ENCODE measurements at regions not wholly inside any gene's neighbourhood (a gene's known extent, or its start where the extent isn't known, plus 50 kb on each side); places are given as distances from the start of the nearest gene placed in this dataset.

- H3K36me3 ChIP-seq (ENCODE audit: insufficient read depth, low read length): no peaks in the 10 kb centered on the region
- TF ChIP-seq CTCF (conservative IDR thresholded peaks at IDR 0.05; ENCODE audit: low read length): no peak
- no peak for TF ChIP-seq EZH2phosphoT487 (IDR thresholded peaks at IDR 0.05; ENCODE audit: borderline replicate concordance)
- H3K4me2 ChIP-seq (ENCODE audit: low read depth, low read length, poor library complexity, severe bottlenecking): no peak overlapping the region
- H2AFZ ChIP-seq (ENCODE audit: low read length): no peak overlapping the region
- no peaks in the 10 kb centered on the region for H3K9me3 ChIP-seq (ENCODE audit: insufficient read depth, low read depth, low read length)
- H4K20me1 ChIP-seq (ENCODE audit: insufficient read depth, low read length, poor library complexity, severe bottlenecking): no peaks in the 10 kb centered on the region
- no peaks in the 10 kb centered on the region for H3K79me2 ChIP-seq (ENCODE audit: insufficient read depth, low read length)
- H3F3A ChIP-seq (ENCODE audit: low read depth): no peaks in the 10 kb centered on the region
- no peak overlapping the region for H3K9ac ChIP-seq (ENCODE audit: low read depth, low read length, poor library complexity, severe bottlenecking)
- no peak overlapping the region for H3K4me3 ChIP-seq (ENCODE audit: low read length, poor library complexity, severe bottlenecking)
- no peaks in the 10 kb centered on the region for H3K27me3 ChIP-seq (ENCODE audit: insufficient read depth, low read length, poor library complexity, severe bottlenecking)
- peaks cover 9% of the 10 kb centered on the region for H3K4me1 ChIP-seq (ENCODE audit: insufficient read depth, low read length, poor library complexity, severe bottlenecking)
- no peaks in the 10 kb centered on the region for H3K9me2 ChIP-seq (replicated peaks; ENCODE audit: low read depth, low read length)
These were observed 163.6 kb downstream of the SPATA31D1 start for GRCh38 chr9:82152181-82152580.

- Histone ChIP-seq H3K9me2 (replicated peaks; ENCODE audit: low read depth, low read length) (no peaks in the 10 kb centered on the region), H3K4me3 (ENCODE audit: low read length, poor library complexity, severe bottlenecking) (no peak overlapping the region), H3K79me2 (ENCODE audit: insufficient read depth, low read length) (no peaks in the 10 kb centered on the region), H4K20me1 (ENCODE audit: insufficient read depth, low read length, poor library complexity, severe bottlenecking) (no peaks in the 10 kb centered on the region), H3K9me3 (ENCODE audit: insufficient read depth, low read depth, low read length) (no peaks in the 10 kb centered on the region), H2AFZ (ENCODE audit: low read length) (no peak overlapping the region), H3K27me3 (ENCODE audit: insufficient read depth, low read length, poor library complexity, severe bottlenecking) (no peaks in the 10 kb centered on the region), H3K4me2 (ENCODE audit: low read depth, low read length, poor library complexity, severe bottlenecking) (no peak overlapping the region), H3K4me1 (ENCODE audit: insufficient read depth, low read length, poor library complexity, severe bottlenecking) (peaks cover 9% of the 10 kb centered on the region), H3K36me3 (ENCODE audit: insufficient read depth, low read length) (no peaks in the 10 kb centered on the region), H3F3A (ENCODE audit: low read depth) (no peaks in the 10 kb centered on the region), H3K9ac (ENCODE audit: low read depth, low read length, poor library complexity, severe bottlenecking) (no peak overlapping the region)
- TF ChIP-seq CTCF (conservative IDR thresholded peaks at IDR 0.05; ENCODE audit: low read length) (no peak), EZH2phosphoT487 (IDR thresholded peaks at IDR 0.05; ENCODE audit: borderline replicate concordance) (no peak)
These were observed 164.5 kb downstream of the SPATA31D1 start for GRCh38 chr9:82153032-82153431.

- H2AFZ ChIP-seq (ENCODE audit: low read length): no peak overlapping the region
- H3K27me3 ChIP-seq (ENCODE audit: insufficient read depth, low read length, poor library complexity, severe bottlenecking): no peaks in the 10 kb centered on the region
- no peaks in the 10 kb centered on the region for H3K79me2 ChIP-seq (ENCODE audit: insufficient read depth, low read length)
- H3K4me3 ChIP-seq (ENCODE audit: low read length, poor library complexity, severe bottlenecking): no peak overlapping the region
- no peaks in the 10 kb centered on the region for H3K9me3 ChIP-seq (ENCODE audit: insufficient read depth, low read depth, low read length)
- H4K20me1 ChIP-seq (ENCODE audit: insufficient read depth, low read length, poor library complexity, severe bottlenecking): no peaks in the 10 kb centered on the region
- no peak overlapping the region for H3K4me2 ChIP-seq (ENCODE audit: low read depth, low read length, poor library complexity, severe bottlenecking)
- H3K4me1 ChIP-seq (ENCODE audit: insufficient read depth, low read length, poor library complexity, severe bottlenecking): peaks cover 6% of the 10 kb centered on the region
- H3K9ac ChIP-seq (ENCODE audit: low read depth, low read length, poor library complexity, severe bottlenecking): no peak overlapping the region
- no peak for TF ChIP-seq CTCF (conservative IDR thresholded peaks at IDR 0.05; ENCODE audit: low read length)
- TF ChIP-seq EZH2phosphoT487 (IDR thresholded peaks at IDR 0.05; ENCODE audit: borderline replicate concordance): no peak
- no peaks in the 10 kb centered on the region for H3K9me2 ChIP-seq (replicated peaks; ENCODE audit: low read depth, low read length)
- H3K36me3 ChIP-seq (ENCODE audit: insufficient read depth, low read length): no peaks in the 10 kb centered on the region
- H3F3A ChIP-seq (ENCODE audit: low read depth): no peaks in the 10 kb centered on the region
These were observed 166.0 kb downstream of the SPATA31D1 start for GRCh38 chr9:82154573-82154972.

Measured in Loucy (cell line).